GM23248 (cell line): ENCODE measurements at regions not wholly inside any gene's neighbourhood (a gene's known extent, or its start where the extent isn't known, plus 50 kb on each side); places are given as distances from the start of the nearest gene placed in this dataset.

ENCODE experiments used
- EZH2 ChIP-seq: fragments of 200-600 bp; sonication (generic); IDR thresholded peaks from 2 replicates; pipeline ENCODE4 v1.6.1; 2018; ENCODE audit warnings: antibody characterized with exemption, mild to moderate bottlenecking; ENCODE audit not compliant: insufficient read depth, poor library complexity, severe bottlenecking
- EZH2phosphoT487 ChIP-seq: fragments of 200-600 bp; sonication (generic); IDR thresholded peaks from 2 replicates; pipeline ENCODE4 v1.6.1; 2018; ENCODE audit warnings: antibody characterized with exemption, moderate library complexity, mild to moderate bottlenecking, low read depth; ENCODE audit not compliant: insufficient read depth

DNA sequence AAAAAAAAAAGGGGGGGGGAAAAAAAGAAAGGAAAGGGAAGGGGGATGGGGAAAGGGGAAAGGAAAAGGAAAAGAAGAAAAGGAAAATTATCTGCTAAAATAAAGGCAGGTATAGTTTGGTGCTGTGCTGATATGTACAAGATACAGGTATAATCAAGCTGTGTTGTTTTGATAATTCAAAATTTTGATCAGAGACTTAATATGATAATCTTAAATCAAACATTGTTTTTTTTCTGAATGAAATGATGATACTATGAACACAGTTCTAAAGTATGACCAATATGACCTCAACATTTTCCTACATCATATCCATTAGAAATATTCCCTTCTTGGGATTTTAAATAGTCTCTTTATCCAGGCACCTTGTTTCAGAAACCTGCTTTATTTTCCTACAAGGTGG, 115.6 kb upstream of the TRPM3 start:
- TF ChIP-seq EZH2phosphoT487: no peak
- no peak for TF ChIP-seq EZH2
